Upper lobe of right lung (tissue), 1 donor: ENCODE measurements at regions not wholly inside any gene's neighbourhood (a gene's known extent, or its start where the extent isn't known, plus 50 kb on each side); places are given as distances from the start of the nearest gene placed in this dataset.

Experiments
- ATAC-seq: fragments of 200-7000 bp; cut with Tn5 transposase; one replicate; pipeline ENCODE4 v1.9.1; 2020; ENCODE audit warnings: mild to moderate bottlenecking, moderate library complexity
- DNase-seq: peaks from one replicate; pipeline ENCODE4 v3.0.0-alpha.2; 2020
- H3K27ac ChIP-seq: fragments of 200-600 bp; one replicate; pipeline ENCODE4 v1.8.0; 2022
- H3K27me3 ChIP-seq: fragments of 200-600 bp; one replicate; pipeline ENCODE4 v1.8.0; 2022; ENCODE audit warnings: mild to moderate bottlenecking
- H3K36me3 ChIP-seq: fragments of 200-600 bp; one replicate; pipeline ENCODE4 v1.8.0; 2022
- H3K4me1 ChIP-seq: fragments of 200-600 bp; one replicate; pipeline ENCODE4 v1.8.0; 2022
- H3K4me3 ChIP-seq: fragments of 200-600 bp; one replicate; pipeline ENCODE4 v1.8.0; 2022; ENCODE audit warnings: mild to moderate bottlenecking
- H3K9me3 ChIP-seq: fragments of 200-600 bp; one replicate; pipeline ENCODE4 v1.8.0; 2022
- CTCF ChIP-seq: fragments of 200-600 bp; IDR thresholded peaks from one replicate; pipeline ENCODE4 v1.8.0; 2022; ENCODE audit warnings: antibody characterized with exemption
- intact Hi-C: fragments of 100-400 bp; cut with DNase I; formaldehyde crosslinking; loops from one replicate; pipeline ENCODE4 v1.11.0; 2022
- donor health status: DM: no; HTN: yes; CAD: no; lungs with severe emphysema.

GRCh38 chr1:67624680-67625079 is 60.3 kb upstream of the GADD45A start:
- H3K4me3 ChIP-seq: no peak overlapping the region
- intact Hi-C loops: no loop called here
- no peaks in the 10 kb centered on the region for H3K36me3 ChIP-seq
- no peak for TF ChIP-seq CTCF
- no peaks in the 10 kb centered on the region for H3K4me1 ChIP-seq
- H3K27me3 ChIP-seq: no peaks in the 10 kb centered on the region
- ATAC-seq: no peak
- H3K9me3 ChIP-seq: no peaks in the 10 kb centered on the region
- no peak overlapping the region for H3K27ac ChIP-seq
- DNase-seq: no peak

- no peak overlapping the region for H3K4me3 ChIP-seq
- no peak overlapping the region for H3K27ac ChIP-seq
- TF ChIP-seq CTCF: no peak
- DNase-seq: no peak
- intact Hi-C loops: no loop called here
- H3K27me3 ChIP-seq: no peaks in the 10 kb centered on the region
- no peaks in the 10 kb centered on the region for H3K36me3 ChIP-seq
- H3K9me3 ChIP-seq: no peaks in the 10 kb centered on the region
- no peak for ATAC-seq
- H3K4me1 ChIP-seq: no peaks in the 10 kb centered on the region
Measured at GRCh38 chr1:67626090-67626860, 58.7 kb upstream of the GADD45A start.

GRCh38 chr1:67626861-67627235 is 58.2 kb upstream of the GADD45A start:
- Histone ChIP-seq H3K36me3 (no peaks in the 10 kb centered on the region), H3K4me1 (no peaks in the 10 kb centered on the region), H3K9me3 (no peaks in the 10 kb centered on the region), H3K27me3 (no peaks in the 10 kb centered on the region), H3K4me3 (no peak overlapping the region), H3K27ac (no peak overlapping the region)
- no peak for TF ChIP-seq CTCF
- intact Hi-C loops: no loop called here
- ATAC-seq (no peak), DNase-seq (no peak)

- no peaks in the 10 kb centered on the region for H3K4me1 ChIP-seq
- intact Hi-C loops: no loop called here
- no peaks in the 10 kb centered on the region for H3K27me3 ChIP-seq
- DNase-seq (no peak), ATAC-seq (no peak)
- no peaks in the 10 kb centered on the region for H3K9me3 ChIP-seq
- H3K36me3 ChIP-seq: no peaks in the 10 kb centered on the region
- no peak overlapping the region for H3K27ac ChIP-seq
- TF ChIP-seq CTCF: no peak
- H3K4me3 ChIP-seq: no peak overlapping the region
Measured at GRCh38 chr1:67627336-67627735, 57.7 kb upstream of the GADD45A start.

GRCh38 chr1:67627906-67628305 is 57.1 kb upstream of the GADD45A start:
- intact Hi-C loops: no loop called here
- no peak overlapping the region for H3K4me3 ChIP-seq
- H3K27ac ChIP-seq: no peak overlapping the region
- ATAC-seq (no peak), DNase-seq (no peak)
- no peak for TF ChIP-seq CTCF
- H3K27me3 ChIP-seq: no peaks in the 10 kb centered on the region
- no peaks in the 10 kb centered on the region for H3K4me1 ChIP-seq
- no peaks in the 10 kb centered on the region for H3K9me3 ChIP-seq
- H3K36me3 ChIP-seq: no peaks in the 10 kb centered on the region
